ENCODE measurements at regions not wholly inside any gene's neighbourhood (a gene's known extent, or its start where the extent isn't known, plus 50 kb on each side); places are given as distances from the start of the nearest gene placed in this dataset.

DNA sequence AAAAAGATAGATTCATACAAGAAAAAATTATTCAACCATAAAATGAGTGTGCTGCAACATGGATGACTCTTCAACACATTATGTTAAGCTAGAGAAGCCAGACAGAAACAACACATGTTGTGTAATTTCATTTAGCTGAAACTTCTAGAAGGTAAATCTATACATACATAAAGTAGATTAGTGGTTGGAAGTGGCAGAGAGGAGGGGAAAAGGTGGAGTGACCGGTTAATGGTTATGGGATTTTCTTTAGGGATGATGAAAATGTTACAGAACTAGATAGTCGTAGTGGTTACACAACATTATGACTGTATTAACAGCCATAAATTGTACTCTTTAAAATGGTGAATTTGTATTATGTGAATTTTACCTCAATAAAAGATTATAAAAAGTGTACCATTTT, 304.1 kb upstream of the SLC35B3 start:
- DNase-seq, result no peak
- TF ChIP-seq, protein P1, sequence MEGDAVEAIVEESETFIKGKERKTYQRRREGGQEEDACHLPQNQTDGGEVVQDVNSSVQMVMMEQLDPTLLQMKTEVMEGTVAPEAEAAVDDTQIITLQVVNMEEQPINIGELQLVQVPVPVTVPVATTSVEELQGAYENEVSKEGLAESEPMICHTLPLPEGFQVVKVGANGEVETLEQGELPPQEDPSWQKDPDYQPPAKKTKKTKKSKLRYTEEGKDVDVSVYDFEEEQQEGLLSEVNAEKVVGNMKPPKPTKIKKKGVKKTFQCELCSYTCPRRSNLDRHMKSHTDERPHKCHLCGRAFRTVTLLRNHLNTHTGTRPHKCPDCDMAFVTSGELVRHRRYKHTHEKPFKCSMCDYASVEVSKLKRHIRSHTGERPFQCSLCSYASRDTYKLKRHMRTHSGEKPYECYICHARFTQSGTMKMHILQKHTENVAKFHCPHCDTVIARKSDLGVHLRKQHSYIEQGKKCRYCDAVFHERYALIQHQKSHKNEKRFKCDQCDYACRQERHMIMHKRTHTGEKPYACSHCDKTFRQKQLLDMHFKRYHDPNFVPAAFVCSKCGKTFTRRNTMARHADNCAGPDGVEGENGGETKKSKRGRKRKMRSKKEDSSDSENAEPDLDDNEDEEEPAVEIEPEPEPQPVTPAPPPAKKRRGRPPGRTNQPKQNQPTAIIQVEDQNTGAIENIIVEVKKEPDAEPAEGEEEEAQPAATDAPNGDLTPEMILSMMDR (IDR thresholded peaks at IDR 0.05), result no peak
- Histone ChIP-seq H3K36me3 (no peaks in the 10 kb centered on the region), H3K27me3 (no peaks in the 10 kb centered on the region), H3K9me3 (peaks cover 0 to 26% (median 0%) of the 10 kb centered on the region in 11 donors), H3K27ac (no peak overlapping the region), H3K4me3 (no peak overlapping the region), H3K4me1 (no peaks in the 10 kb centered on the region)
- no peak for ATAC-seq
- 80 to 95% methylated on average over 2 of the region's 2 CpGs for WGBS, 2 donors
- intact Hi-C loops (cut with DNase I), result no loop called here

DNA sequence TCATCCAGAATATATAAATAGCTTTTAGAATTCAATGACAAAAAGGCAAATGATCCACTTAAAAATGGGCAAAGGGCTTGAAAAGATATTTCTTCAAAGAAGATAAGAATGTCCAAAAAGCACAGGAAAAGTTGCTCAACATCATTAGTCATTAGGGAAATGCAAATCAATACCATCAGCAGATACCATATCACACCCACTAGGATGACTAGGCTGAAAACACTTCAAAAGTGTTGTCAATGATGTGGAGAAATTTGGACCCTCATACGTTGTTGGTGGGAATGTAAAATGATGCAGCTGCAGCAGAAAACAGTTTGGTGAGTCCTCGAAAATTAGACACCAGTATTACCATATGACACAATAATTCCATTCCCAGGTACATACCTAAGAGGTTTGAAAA, 303.6 kb upstream of the SLC35B3 start:
- Histone ChIP-seq H3K36me3 (no peaks in the 10 kb centered on the region), H3K27me3 (no peaks in the 10 kb centered on the region), H3K4me1 (no peaks in the 10 kb centered on the region), H3K4me3 (no peak overlapping the region), H3K9me3 (peaks cover 0 to 26% (median 0%) of the 10 kb centered on the region in 11 donors), H3K27ac (no peak overlapping the region)
- TF ChIP-seq, protein P1 (IDR thresholded peaks at IDR 0.05), result no peak
- intact Hi-C loops (cut with DNase I), result no loop called here
- DNase-seq (no peak), ATAC-seq (no peak)
- WGBS, 2 donors, result 68 to 87% methylated on average over 2 of the region's 2 CpGs

DNA sequence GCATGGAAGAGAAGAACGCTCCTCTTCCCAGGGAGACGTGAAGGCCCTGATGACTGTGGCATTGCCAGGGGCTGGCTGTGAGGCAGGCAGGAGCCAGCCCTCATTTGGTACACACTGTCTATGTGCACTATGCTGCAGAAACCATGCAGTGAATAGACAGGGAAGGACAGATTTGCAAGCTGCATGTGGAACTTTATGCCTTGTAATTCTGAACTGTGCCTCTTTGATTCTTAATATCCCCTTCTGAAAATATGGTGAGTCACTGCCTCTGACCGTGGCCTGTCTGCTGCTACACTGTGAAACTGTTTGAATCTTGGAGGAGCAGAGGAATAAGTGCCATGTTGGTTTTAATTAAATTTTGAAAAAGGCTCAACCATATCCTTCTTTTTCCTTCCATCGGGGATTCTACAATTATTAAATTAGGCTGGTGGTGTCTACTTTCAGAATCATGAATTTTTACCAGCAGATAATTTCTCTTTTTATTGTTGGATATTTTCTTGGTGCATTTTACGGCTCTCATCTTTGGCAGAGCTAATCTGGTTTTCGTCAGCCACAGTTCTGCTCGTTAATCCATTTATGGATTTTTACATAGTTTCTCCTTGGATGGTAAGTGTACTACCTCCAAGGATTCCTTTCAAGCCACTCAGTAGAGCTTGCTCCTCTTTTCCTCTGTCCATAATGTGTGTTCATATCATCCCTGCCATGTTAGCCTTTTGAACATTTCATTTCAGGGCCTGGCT, 301.0 kb upstream of the SLC35B3 start:
- Histone ChIP-seq H3K9me3 (peaks cover 0 to 14% (median 0%) of the 10 kb centered on the region in 11 donors), H3K4me1 (no peaks in the 10 kb centered on the region), H3K4me3 (no peak overlapping the region), H3K27ac (no peak overlapping the region), H3K27me3 (no peaks in the 10 kb centered on the region), H3K36me3 (no peaks in the 10 kb centered on the region)
- TF ChIP-seq, protein P1 (IDR thresholded peaks at IDR 0.05), result no peak
- WGBS, 2 donors, result 69 to 74% methylated on average over 7 of the region's 7 CpGs
- ATAC-seq (no peak), DNase-seq (no peak)
- intact Hi-C loops (cut with DNase I), result no loop called here

DNA sequence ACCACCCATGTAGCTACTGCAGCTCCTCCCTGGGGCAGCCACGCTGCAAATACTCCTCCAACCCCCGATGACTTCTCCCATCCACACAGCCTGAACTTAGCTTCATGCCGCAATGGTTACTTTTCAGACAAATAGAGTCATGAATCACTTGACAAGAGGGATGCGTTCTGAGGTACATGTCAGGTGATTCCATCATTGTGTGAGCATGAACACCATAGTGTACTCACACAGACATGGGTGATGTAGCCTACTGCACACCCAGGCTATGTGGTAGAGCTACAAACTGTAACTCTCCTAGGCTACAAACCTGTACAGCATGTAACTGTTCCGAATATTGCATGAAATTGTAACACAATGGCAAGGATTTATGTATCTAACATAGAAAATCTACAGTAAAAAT, 298.5 kb upstream of the SLC35B3 start:
- DNase-seq (no peak), ATAC-seq (no peak)
- TF ChIP-seq, protein P1 (IDR thresholded peaks at IDR 0.05), result no peak
- H3K36me3 ChIP-seq, result no peaks in the 10 kb centered on the region
- H3K4me3 ChIP-seq, result no peak overlapping the region
- peaks cover 0 to 8% (median 0%) of the 10 kb centered on the region in 11 donors for H3K9me3 ChIP-seq
- no peaks in the 10 kb centered on the region for H3K4me1 ChIP-seq
- WGBS, 2 donors, result 86 to 89% methylated on average over 5 of the region's 5 CpGs
- no peaks in the 10 kb centered on the region for H3K27me3 ChIP-seq
- intact Hi-C loops (cut with DNase I), result no loop called here
- H3K27ac ChIP-seq, result no peak overlapping the region
